GM21723 (cell line): ENCODE measurements at regions not wholly inside any gene's neighbourhood (a gene's known extent, or its start where the extent isn't known, plus 50 kb on each side); places are given as distances from the start of the nearest gene placed in this dataset.

ENCODE experiments used
- ATAC-seq: cut with Tn5 transposase; IDR thresholded peaks from one replicate; pipeline ENCODE4 v1.9.1; 2021; ENCODE audit warnings: mild to moderate bottlenecking, moderate library complexity; ENCODE audit not compliant: unreplicated experiment

- no peak for ATAC-seq
Observed at GRCh38 chr10:128631801-128632241, 505.6 kb upstream of the MKI67 start.

- no peak for ATAC-seq
Observed at GRCh38 chr10:128632694-128633093, 506.5 kb upstream of the MKI67 start.

- ATAC-seq, result no peak
Observed at GRCh38 chr10:128633864-128634540, 507.8 kb upstream of the MKI67 start.

GRCh38 chr10:128642023-128642422 lies 515.8 kb upstream of the MKI67 start:
- ATAC-seq, result no peak

GRCh38 chr10:128642502-128642901 lies 516.3 kb upstream of the MKI67 start:
- no peak for ATAC-seq

GRCh38 chr10:128643658-128644057 lies 517.4 kb upstream of the MKI67 start:
- ATAC-seq, result no peak

GRCh38 chr10:128645486-128645885 lies 519.3 kb upstream of the MKI67 start:
- ATAC-seq, result no peak

- ATAC-seq, result no peak
Observed at GRCh38 chr10:128646956-128647355, 520.7 kb upstream of the MKI67 start.

GRCh38 chr10:128657548-128657947 lies 531.3 kb upstream of the MKI67 start:
- no peak for ATAC-seq

- ATAC-seq, result no peak
Observed at GRCh38 chr10:128660726-128661125, 534.5 kb upstream of the MKI67 start.

GRCh38 chr10:128661404-128662197 lies 535.4 kb upstream of the MKI67 start:
- no peak for ATAC-seq

- ATAC-seq, result no peak
Observed at GRCh38 chr10:128662520-128662919, 536.3 kb upstream of the MKI67 start.

- ATAC-seq, result no peak
Observed at GRCh38 chr10:128664729-128665128, 538.5 kb upstream of the MKI67 start.

- ATAC-seq, result no peak
Observed at GRCh38 chr10:128675405-128675804, 549.2 kb upstream of the MKI67 start.

GRCh38 chr10:128680116-128680515 lies 553.9 kb upstream of the MKI67 start:
- ATAC-seq, result no peak

- ATAC-seq, result no peak
Observed at GRCh38 chr10:128684215-128684614, 558.0 kb upstream of the MKI67 start.

GRCh38 chr10:128686630-128687278 lies 560.5 kb upstream of the MKI67 start:
- no peak for ATAC-seq

GRCh38 chr10:128687408-128687807 lies 561.2 kb upstream of the MKI67 start:
- no peak for ATAC-seq

- no peak for ATAC-seq
Observed at GRCh38 chr10:128687927-128688549, 561.8 kb upstream of the MKI67 start.

- ATAC-seq, result no peak
Observed at GRCh38 chr10:128689667-128690066, 563.4 kb upstream of the MKI67 start.

- ATAC-seq, result no peak
Observed at GRCh38 chr10:128693493-128694131, 567.4 kb upstream of the MKI67 start.
